Astrocyte (in vitro differentiated cells and primary cell): ENCODE measurements at regions not wholly inside any gene's neighbourhood (a gene's known extent, or its start where the extent isn't known, plus 50 kb on each side); places are given as distances from the start of the nearest gene placed in this dataset.

Source experiments
- CTCF ChIP-seq: IDR thresholded peaks from 2 replicates; pipeline ENCODE4 v1.5.1; 2011; ENCODE audit warnings: low read depth, mild to moderate bottlenecking, inconsistent platforms, low read length, moderate library complexity; ENCODE audit not compliant: insufficient read depth
- EZH2 ChIP-seq: IDR thresholded peaks from 2 replicates; pipeline ENCODE4 v1.6.1; 2012; ENCODE audit warnings: mild to moderate bottlenecking, low read length, inconsistent platforms; ENCODE audit not compliant: insufficient read depth

GRCh38 chr13:90118467-90119071 is 1228.9 kb upstream of the MIR17HG start:
- TF ChIP-seq CTCF: no peak
- no peak for TF ChIP-seq EZH2
